Activated T-cell treated with anti-CD3 and anti-CD28 coated beads, Interleukin-2, amount 50 U/mL, for 24 hours (primary cell): ENCODE measurements at regions not wholly inside any gene's neighbourhood (a gene's known extent, or its start where the extent isn't known, plus 50 kb on each side); places are given as distances from the start of the nearest gene placed in this dataset.

ENCODE experiments used
- DNase-seq: peaks from one replicate; pipeline ENCODE4 v3.0.0-alpha.2; 2020
- H3K27ac Mint-ChIP-seq: 2 replicates; pipeline ENCODE4 v1.8.0; 2020; ENCODE audit warnings: mild to moderate bottlenecking, mixed read lengths
- H3K27me3 Mint-ChIP-seq: 2 replicates; pipeline ENCODE4 v1.8.0; 2020; ENCODE audit warnings: mixed read lengths
- H3K36me3 Mint-ChIP-seq: 2 replicates; pipeline ENCODE4 v1.8.0; 2020; ENCODE audit warnings: low read depth, mixed read lengths
- H3K4me1 Mint-ChIP-seq: 2 replicates; pipeline ENCODE4 v1.8.0; 2020; ENCODE audit warnings: low read depth, mixed read lengths
- H3K4me3 Mint-ChIP-seq: 2 replicates; pipeline ENCODE4 v1.8.0; 2020; ENCODE audit warnings: mild to moderate bottlenecking, moderate library complexity, mixed read lengths
- H3K9me3 Mint-ChIP-seq: 2 replicates; pipeline ENCODE4 v1.8.0; 2020; ENCODE audit warnings: mixed read lengths

DNA sequence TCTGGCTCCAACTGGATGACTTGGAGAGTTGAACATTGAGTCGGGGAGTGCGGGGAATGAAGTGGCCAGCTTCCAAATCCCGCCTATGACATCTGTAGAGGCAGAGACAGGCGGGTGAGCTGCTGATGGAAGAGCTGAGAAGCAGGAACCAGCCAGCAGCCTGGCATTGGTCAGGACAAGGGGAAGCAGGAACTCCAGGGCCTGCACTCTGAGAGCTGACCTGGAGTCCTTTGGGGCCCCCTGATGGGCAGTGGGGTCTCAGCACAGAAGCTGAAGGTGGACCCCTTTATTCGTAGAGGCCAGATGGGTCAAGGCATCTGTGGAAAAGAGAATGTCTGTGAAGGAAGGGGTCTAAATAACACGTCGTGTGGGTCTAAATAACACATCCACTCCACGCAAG is 57.0 kb downstream of the SEC61G start:
- Mint-ChIP-seq H3K27ac (no peak overlapping the region), H3K9me3 (no peaks in the 10 kb centered on the region), H3K27me3 (peaks cover 4% of the 10 kb centered on the region), H3K4me1 (no peaks in the 10 kb centered on the region), H3K36me3 (no peaks in the 10 kb centered on the region), H3K4me3 (no peak overlapping the region)
- DNase-seq, result no peak

DNA sequence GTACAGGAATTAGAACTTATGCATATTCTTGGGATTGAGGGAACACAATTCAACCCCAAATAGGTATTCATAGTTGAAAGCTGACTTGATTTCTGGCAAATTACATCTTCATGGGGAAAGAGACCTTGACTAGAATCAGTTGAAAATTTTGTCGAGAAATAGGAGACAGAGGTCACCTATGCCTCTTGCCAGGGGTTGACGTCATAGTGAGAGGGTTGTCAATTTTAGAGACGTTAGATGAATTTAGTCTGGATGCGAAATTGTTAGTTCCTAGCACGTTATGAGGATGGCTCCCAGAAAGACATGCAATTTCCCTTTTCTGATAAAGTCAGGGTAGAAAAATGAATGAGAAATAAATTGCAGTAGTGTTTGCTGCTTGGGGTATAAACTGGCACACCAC is 59.3 kb downstream of the SEC61G start:
- Mint-ChIP-seq H3K9me3 (no peaks in the 10 kb centered on the region), H3K36me3 (no peaks in the 10 kb centered on the region), H3K27ac (no peak overlapping the region), H3K27me3 (no peaks in the 10 kb centered on the region), H3K4me3 (no peak overlapping the region), H3K4me1 (no peaks in the 10 kb centered on the region)
- no peak for DNase-seq

DNA sequence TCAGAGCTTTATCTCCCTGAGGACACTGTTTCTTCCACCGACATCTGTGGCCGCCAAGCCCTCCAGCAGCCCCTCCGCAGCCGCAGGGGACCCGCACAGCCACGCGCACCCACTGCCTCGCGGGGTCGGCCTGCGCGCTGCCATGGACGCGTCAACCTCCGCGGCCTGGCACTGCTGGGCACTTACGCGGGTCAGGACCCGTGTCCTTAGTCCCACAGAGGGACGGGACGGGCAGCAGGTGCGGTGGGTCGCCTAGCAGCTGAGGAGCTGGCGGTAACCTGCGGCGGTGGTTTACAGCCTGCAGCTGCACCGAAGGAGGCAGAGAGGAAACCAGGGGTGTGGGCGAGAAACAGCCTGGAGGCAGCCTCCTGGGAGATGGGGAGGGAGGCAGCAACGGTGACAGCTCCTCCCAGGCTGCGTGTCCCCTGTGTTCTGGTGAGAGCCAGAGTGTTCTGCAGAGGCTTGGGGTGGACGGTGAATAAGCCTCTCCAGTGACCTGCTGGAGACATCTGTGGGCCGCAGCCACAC is 61.3 kb downstream of the SEC61G start:
- H3K27me3 Mint-ChIP-seq, result no peaks in the 10 kb centered on the region
- H3K4me3 Mint-ChIP-seq, result no peak overlapping the region
- H3K4me1 Mint-ChIP-seq, result no peaks in the 10 kb centered on the region
- no peak overlapping the region for H3K27ac Mint-ChIP-seq
- DNase-seq, result no peak
- no peaks in the 10 kb centered on the region for H3K36me3 Mint-ChIP-seq
- no peaks in the 10 kb centered on the region for H3K9me3 Mint-ChIP-seq

DNA sequence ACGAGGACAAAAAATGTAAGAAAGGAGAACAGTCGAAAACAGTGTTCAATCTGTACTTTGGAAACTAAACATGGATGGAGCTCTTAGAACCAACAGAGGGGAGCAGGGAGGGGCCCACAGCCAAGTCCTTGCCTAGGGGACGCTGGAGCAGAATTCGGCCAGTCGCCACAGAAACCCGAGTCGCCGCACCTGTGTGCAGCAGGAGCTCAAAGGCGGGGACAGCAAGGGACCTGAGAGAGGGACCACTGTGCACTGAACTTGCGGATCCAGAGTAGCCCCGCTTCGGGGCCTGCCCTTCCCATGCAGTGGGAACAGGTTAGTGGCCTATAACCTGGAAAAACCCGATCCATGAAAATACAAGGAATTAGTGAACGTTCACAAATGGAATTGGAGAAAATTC is 68.1 kb downstream of the SEC61G start:
- no peaks in the 10 kb centered on the region for H3K9me3 Mint-ChIP-seq
- H3K27ac Mint-ChIP-seq, result no peak overlapping the region
- H3K27me3 Mint-ChIP-seq, result no peaks in the 10 kb centered on the region
- H3K36me3 Mint-ChIP-seq, result no peaks in the 10 kb centered on the region
- H3K4me1 Mint-ChIP-seq, result no peaks in the 10 kb centered on the region
- no peak overlapping the region for H3K4me3 Mint-ChIP-seq
- no peak for DNase-seq

DNA sequence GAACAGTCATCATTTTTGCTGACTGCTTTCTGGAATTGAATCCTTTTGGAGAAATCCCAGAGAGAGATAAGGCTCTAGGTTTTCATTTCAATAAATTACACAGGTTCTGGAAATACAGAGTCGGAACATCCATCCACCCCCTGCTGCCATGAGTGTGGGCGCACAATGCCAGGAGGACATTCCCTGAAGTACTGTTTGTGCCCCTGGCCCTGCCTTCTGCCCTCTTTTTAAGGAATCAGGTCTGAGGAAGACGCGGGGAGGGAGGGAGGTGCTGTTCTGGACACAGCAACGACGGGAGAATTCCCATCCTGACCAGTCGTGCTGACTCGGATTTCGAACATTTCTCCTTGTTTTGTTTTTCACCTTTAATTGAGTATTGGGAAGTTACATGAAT is 69.0 kb downstream of the SEC61G start:
- no peak for DNase-seq
- Mint-ChIP-seq H3K9me3 (no peaks in the 10 kb centered on the region), H3K27me3 (no peaks in the 10 kb centered on the region), H3K4me3 (no peak overlapping the region), H3K4me1 (no peaks in the 10 kb centered on the region), H3K27ac (no peak overlapping the region), H3K36me3 (no peaks in the 10 kb centered on the region)

- no peak overlapping the region for H3K27ac Mint-ChIP-seq
- DNase-seq, result no peak
- no peak overlapping the region for H3K4me3 Mint-ChIP-seq
- no peaks in the 10 kb centered on the region for H3K9me3 Mint-ChIP-seq
- no peaks in the 10 kb centered on the region for H3K27me3 Mint-ChIP-seq
- H3K36me3 Mint-ChIP-seq, result no peaks in the 10 kb centered on the region
- no peaks in the 10 kb centered on the region for H3K4me1 Mint-ChIP-seq
Measured at GRCh38 chr7:54689394-54690049, 69.5 kb downstream of the SEC61G start.

GRCh38 chr7:54687462-54688212 is 71.4 kb downstream of the SEC61G start:
- H3K36me3 Mint-ChIP-seq, result no peaks in the 10 kb centered on the region
- H3K4me1 Mint-ChIP-seq, result no peaks in the 10 kb centered on the region
- no peak overlapping the region for H3K27ac Mint-ChIP-seq
- no peak overlapping the region for H3K4me3 Mint-ChIP-seq
- no peaks in the 10 kb centered on the region for H3K27me3 Mint-ChIP-seq
- H3K9me3 Mint-ChIP-seq, result no peaks in the 10 kb centered on the region
- DNase-seq, result no peak

GRCh38 chr7:54680377-54681005 is 78.5 kb downstream of the SEC61G start:
- DNase-seq, result no peak
- H3K4me3 Mint-ChIP-seq, result no peak overlapping the region
- no peaks in the 10 kb centered on the region for H3K36me3 Mint-ChIP-seq
- H3K27me3 Mint-ChIP-seq, result no peaks in the 10 kb centered on the region
- no peaks in the 10 kb centered on the region for H3K4me1 Mint-ChIP-seq
- no peak overlapping the region for H3K27ac Mint-ChIP-seq
- H3K9me3 Mint-ChIP-seq, result no peaks in the 10 kb centered on the region

GRCh38 chr7:54679490-54679817 is 79.6 kb downstream of the SEC61G start:
- DNase-seq, result no peak
- no peak overlapping the region for H3K27ac Mint-ChIP-seq
- no peak overlapping the region for H3K4me3 Mint-ChIP-seq
- no peaks in the 10 kb centered on the region for H3K9me3 Mint-ChIP-seq
- H3K4me1 Mint-ChIP-seq, result no peaks in the 10 kb centered on the region
- H3K36me3 Mint-ChIP-seq, result no peaks in the 10 kb centered on the region
- H3K27me3 Mint-ChIP-seq, result no peaks in the 10 kb centered on the region

DNA sequence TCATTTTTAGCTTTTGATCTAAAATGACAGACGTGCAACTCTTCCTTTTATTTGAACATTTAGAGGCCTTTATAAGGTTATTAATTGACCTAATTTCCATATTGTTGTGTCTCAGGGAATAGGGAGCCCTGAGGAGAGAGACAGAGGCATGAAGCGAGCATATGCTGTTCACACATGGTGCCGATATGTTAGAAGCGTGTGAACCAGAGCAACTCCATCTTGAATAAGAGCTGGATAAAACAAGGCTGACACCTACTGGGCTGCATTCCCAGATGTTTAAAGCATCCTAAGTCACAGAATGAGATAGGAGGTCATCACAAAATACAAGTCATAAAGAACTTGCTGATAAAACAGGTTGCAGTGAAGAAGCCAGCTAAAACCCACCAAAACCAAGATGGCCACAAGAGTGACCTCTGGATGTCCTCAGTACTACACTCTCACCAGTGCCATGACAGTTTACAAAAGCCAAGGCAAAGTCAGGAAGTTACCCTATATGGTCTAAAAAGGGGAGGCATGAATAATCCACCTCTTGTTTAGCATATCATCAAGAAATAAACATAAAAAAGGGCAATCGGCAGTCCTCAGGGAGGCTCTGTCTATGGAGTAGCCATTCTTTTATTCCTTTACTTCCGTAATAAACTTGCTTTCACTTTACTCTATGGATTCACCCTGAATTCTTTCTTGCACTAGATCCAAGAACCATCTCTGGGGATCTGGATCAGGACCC is 80.1 kb downstream of the SEC61G start:
- no peaks in the 10 kb centered on the region for H3K36me3 Mint-ChIP-seq
- H3K4me1 Mint-ChIP-seq, result no peaks in the 10 kb centered on the region
- no peak for DNase-seq
- H3K27me3 Mint-ChIP-seq, result no peaks in the 10 kb centered on the region
- no peak overlapping the region for H3K4me3 Mint-ChIP-seq
- no peaks in the 10 kb centered on the region for H3K9me3 Mint-ChIP-seq
- H3K27ac Mint-ChIP-seq, result no peak overlapping the region

DNA sequence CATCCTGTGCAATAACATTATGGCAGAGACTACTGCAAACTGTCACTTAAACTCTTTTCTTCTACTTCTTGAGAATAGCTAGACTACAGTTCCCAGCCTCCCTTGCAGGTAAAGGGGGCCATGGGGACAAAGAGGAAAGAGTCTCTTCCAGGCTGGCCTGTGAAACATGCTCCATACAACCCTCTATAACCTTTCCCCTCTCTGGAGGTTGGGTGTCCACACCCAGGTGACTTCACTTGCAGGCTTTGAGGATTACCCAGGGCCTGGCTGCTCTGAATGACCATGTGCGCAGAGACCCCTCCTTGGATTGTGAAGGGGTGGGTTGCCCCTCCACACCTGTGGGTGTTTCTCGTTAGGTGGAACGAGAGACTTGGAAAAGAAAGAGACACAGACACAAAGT is 84.1 kb downstream of the SEC61G start:
- Mint-ChIP-seq H3K27me3 (no peaks in the 10 kb centered on the region), H3K36me3 (no peaks in the 10 kb centered on the region), H3K4me3 (no peak overlapping the region), H3K4me1 (no peaks in the 10 kb centered on the region), H3K27ac (no peak overlapping the region), H3K9me3 (no peaks in the 10 kb centered on the region)
- no peak for DNase-seq

DNA sequence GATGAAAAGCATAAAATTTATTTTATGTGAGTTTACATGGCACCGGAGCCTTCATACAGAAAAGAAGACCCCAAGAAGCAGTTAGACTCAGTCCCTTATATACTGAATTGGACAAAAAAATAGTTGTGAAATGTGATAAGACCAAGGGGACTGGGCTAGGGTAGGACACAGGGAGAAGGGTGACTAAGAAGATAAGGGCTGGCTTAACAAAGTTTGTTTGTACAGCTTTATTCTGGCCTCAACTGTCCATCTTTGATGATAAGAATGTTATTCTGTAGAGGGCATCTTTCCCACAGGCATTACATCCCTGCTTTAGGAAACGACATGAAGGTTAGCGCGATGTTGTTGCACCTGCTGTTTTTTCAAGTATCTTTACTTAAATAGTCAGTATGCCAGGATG is 86.5 kb downstream of the SEC61G start:
- DNase-seq, result no peak
- H3K4me1 Mint-ChIP-seq, result no peaks in the 10 kb centered on the region
- no peaks in the 10 kb centered on the region for H3K27me3 Mint-ChIP-seq
- no peaks in the 10 kb centered on the region for H3K9me3 Mint-ChIP-seq
- H3K4me3 Mint-ChIP-seq, result no peak overlapping the region
- H3K36me3 Mint-ChIP-seq, result no peaks in the 10 kb centered on the region
- H3K27ac Mint-ChIP-seq, result no peak overlapping the region

- Mint-ChIP-seq H3K4me3 (peak overlapping the region; percentile 15), H3K27me3 (peaks cover 43% of the 10 kb centered on the region)
Measured at GRCh38 chr7:54664235-54665228, 94.5 kb downstream of the SEC61G start.

More at GRCh38 chr7:54664235-54665228, 94.5 kb downstream of the SEC61G start:
- peak; percentile 30 for DNase-seq
- Mint-ChIP-seq H3K4me1 (peaks cover 17% of the 10 kb centered on the region), H3K36me3 (no peaks in the 10 kb centered on the region), H3K9me3 (no peaks in the 10 kb centered on the region), H3K27ac (no peak overlapping the region)
